ENCODE measurements at regions not wholly inside any gene's neighbourhood (a gene's known extent, or its start where the extent isn't known, plus 50 kb on each side); places are given as distances from the start of the nearest gene placed in this dataset.

DNA sequence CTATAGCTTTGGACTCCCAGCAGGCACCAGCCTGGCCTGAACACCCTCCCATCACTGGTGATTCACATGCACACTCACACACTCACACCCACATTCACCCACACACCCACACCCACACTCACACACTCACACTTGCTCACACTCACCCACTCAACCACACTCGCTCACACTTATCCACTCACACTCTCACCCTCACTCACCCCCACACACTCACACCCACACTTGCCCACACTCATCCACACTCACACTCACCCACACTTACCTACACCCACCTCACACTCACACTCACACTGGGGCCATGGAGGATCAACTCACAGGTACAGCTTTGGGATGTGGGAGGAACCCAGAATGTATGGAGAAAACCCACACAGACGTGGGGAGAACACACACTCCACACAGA is 548.2 kb upstream of the FAT1 start:
- Mint-ChIP-seq H3K4me3 (no peak overlapping the region), H3K27me3 (no peaks in the 10 kb centered on the region), H3K4me1 (ENCODE audit: low read depth in 2 of 2) (no peaks in the 10 kb centered on the region), H3K9me3 (peaks cover 0 to 1% of the 10 kb centered on the region in 2 donors), H3K27ac (no peak overlapping the region), H3K36me3 (ENCODE audit: insufficient read depth) (no peaks in the 10 kb centered on the region)
- no peak for DNase-seq
- ATAC-seq (replicated peaks), result no peak

DNA sequence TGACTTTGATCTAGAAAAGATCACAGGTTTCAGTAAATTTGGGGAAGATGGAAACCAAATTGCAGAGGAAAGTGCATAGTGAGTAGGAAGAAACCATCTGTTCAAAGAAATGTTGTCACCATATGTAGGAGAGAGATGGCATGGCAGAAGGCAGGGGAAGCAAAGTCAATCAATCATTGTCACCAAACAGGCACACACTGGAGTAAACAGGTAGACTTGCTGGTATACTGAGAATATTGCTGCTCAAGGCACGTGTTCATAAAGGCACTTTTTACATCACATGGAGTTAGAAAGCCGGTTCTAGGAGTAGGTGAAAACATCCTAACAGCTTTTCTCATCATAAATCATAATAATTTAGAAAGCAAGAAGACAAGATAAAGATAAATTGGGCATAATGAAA is 550.5 kb upstream of the FAT1 start:
- ATAC-seq (replicated peaks), result no peak
- H3K4me3 Mint-ChIP-seq, result no peak overlapping the region
- no peaks in the 10 kb centered on the region for H3K27me3 Mint-ChIP-seq
- H3K9me3 Mint-ChIP-seq, result peaks cover 0 to under 1% of the 10 kb centered on the region in 2 donors
- DNase-seq, result no peak
- H3K36me3 Mint-ChIP-seq (ENCODE audit: insufficient read depth), result no peaks in the 10 kb centered on the region
- H3K27ac Mint-ChIP-seq, result no peak overlapping the region
- no peaks in the 10 kb centered on the region for H3K4me1 Mint-ChIP-seq (ENCODE audit: low read depth in 2 of 2)

DNA sequence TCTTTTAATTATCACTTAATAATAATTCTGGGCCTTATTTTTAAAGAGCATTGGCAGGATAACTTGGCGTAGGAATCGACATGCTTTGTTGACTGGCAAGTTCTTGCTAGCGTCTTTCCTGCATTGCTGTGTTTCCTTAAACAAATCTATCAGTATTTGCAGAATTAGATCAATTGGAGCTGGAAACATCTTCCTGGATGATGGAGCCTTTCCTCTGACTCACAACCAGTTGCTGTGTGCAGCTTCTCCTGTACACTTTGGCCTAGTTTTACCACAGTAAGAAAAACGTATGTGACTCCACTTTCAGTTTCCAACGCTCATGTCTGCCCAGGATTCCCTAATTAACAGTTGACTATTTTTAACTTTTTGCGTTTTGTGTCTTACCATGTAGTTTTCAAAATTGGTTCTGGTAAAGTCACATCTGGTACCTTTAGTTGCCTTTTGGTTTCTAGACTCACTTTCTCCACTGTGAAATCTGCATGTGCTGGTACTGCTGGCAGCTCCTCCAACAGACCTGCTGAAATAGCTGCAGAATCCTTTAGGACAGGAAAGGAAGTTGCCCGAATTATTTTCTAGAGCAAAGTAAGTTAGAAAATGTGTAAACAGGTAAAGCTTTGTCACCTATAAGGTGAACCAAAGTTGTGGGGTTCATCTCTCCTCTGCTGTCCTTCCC is 553.2 kb upstream of the FAT1 start:
- Mint-ChIP-seq H3K9me3 (peaks cover 0 to 7% of the 10 kb centered on the region in 2 donors), H3K4me3 (no peak overlapping the region), H3K27me3 (no peaks in the 10 kb centered on the region), H3K36me3 (ENCODE audit: insufficient read depth) (no peaks in the 10 kb centered on the region), H3K4me1 (ENCODE audit: low read depth in 2 of 2) (no peaks in the 10 kb centered on the region), H3K27ac (no peak overlapping the region)
- DNase-seq (no peak), ATAC-seq (replicated peaks) (no peak)

DNA sequence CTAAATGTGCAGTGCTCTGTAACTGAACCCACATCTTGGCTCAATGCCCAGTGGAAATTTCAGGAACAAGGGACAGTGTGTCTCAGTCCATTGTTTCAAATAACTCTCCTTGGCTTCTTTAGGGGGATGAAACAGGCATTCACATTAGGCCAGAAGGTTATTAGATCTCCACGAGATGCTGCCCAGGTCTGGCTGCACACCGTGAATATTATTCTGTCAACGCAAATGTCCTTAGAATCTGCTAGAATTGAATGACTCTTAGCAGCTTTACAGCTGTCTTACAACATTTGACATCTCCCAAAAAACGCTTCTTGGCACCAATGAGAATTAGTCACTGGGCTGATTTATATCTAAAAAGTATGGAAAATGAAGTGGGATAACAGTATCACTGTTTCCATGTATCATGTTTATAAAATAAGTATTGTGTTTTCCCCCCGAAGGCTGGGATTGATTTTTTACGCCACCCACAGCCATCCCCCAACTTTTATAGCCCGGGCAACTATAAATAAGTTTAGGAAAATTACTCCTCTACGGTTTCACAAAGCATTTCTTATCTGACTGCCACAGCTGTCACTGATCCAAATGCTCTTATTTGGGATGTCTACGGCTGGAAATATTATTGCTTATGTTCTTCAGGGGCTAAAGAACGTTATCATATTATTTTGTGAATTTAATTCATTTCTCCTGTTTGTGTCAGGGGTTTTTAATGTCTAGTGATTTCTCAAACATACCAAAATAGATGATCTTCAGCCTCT is 559.7 kb upstream of the FAT1 start:
- H3K4me1 Mint-ChIP-seq (ENCODE audit: low read depth in 2 of 2), result no peaks in the 10 kb centered on the region
- H3K27ac Mint-ChIP-seq, result no peak overlapping the region
- H3K4me3 Mint-ChIP-seq, result no peak overlapping the region
- DNase-seq, result no peak
- no peaks in the 10 kb centered on the region for H3K36me3 Mint-ChIP-seq (ENCODE audit: insufficient read depth)
- H3K27me3 Mint-ChIP-seq, result no peaks in the 10 kb centered on the region
- no peak for ATAC-seq (replicated peaks)
- H3K9me3 Mint-ChIP-seq, result peaks cover 0 to 7% of the 10 kb centered on the region in 2 donors

DNA sequence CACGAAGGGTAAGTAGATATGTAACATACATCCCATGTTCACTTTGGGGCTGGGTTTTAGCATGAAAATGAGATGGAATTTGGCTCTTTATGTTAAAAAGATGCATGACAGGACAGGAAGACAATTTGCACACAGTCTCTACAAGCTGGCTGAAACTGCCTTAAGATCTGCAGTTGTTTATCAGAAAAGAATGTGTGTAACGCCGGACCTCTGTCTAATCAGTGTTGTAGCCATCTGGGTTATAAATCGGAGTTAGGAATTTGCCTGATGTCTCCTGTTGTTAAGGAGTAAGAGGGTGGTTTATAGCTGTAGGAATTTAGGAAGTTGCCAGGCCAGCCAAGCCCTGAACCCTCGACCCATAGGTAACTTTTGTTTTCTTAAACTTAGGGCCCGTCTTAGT is 562.9 kb upstream of the FAT1 start:
- no peak for ATAC-seq (replicated peaks)
- Mint-ChIP-seq H3K9me3 (peaks cover 5 to 6% of the 10 kb centered on the region in 2 donors), H3K4me3 (no peak overlapping the region), H3K36me3 (ENCODE audit: insufficient read depth) (no peaks in the 10 kb centered on the region), H3K4me1 (ENCODE audit: low read depth in 2 of 2) (no peaks in the 10 kb centered on the region), H3K27ac (no peak overlapping the region), H3K27me3 (no peaks in the 10 kb centered on the region)
- no peak for DNase-seq

DNA sequence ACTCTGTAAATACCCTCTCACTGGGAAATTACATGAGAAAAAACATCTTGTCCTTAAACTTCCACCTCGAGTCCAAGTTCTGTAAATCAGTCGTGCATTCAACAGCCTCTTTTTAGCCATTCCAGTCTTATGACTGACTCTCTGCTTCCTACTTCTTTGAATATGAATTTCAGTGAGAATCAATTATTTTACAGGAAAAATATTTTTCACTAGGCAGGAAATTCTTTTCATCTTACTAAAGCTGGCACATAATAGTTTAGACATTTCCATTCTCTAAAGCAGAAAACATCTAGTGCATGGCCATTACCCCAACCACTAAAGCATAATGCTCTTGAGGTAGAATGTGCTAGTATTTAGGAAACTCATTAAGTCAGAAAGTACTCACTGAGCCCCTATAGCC is 565.7 kb upstream of the FAT1 start:
- ATAC-seq (replicated peaks), result no peak
- no peak for DNase-seq
- H3K4me3 Mint-ChIP-seq, result no peak overlapping the region
- H3K36me3 Mint-ChIP-seq (ENCODE audit: insufficient read depth), result no peaks in the 10 kb centered on the region
- H3K9me3 Mint-ChIP-seq, result peaks cover 2 to 6% of the 10 kb centered on the region in 2 donors
- no peaks in the 10 kb centered on the region for H3K27me3 Mint-ChIP-seq
- no peak overlapping the region for H3K27ac Mint-ChIP-seq
- no peaks in the 10 kb centered on the region for H3K4me1 Mint-ChIP-seq (ENCODE audit: low read depth in 2 of 2)

DNA sequence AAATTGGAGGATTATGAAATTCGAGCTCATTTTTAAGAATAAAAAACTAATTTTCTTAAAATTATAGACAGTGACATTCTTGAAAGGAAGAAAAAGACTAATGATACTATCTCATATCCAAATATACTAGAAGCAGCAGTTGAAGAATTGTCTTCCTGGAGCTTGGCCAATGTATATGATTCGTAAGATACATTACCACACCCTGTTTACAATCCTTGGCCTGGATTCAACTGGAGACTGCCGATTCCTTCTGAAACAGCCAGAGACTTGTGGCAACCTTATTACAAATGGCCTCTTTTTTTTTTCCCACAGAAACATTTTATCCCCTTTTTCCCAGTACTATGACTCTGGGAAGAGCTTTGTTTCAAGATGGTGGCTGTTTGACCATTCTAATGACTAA is 571.2 kb upstream of the FAT1 start:
- Mint-ChIP-seq H3K4me1 (ENCODE audit: low read depth in 2 of 2) (no peaks in the 10 kb centered on the region), H3K36me3 (ENCODE audit: insufficient read depth) (no peaks in the 10 kb centered on the region), H3K27ac (no peak overlapping the region), H3K9me3 (peaks cover 18 to 31% of the 10 kb centered on the region in 2 donors), H3K27me3 (no peaks in the 10 kb centered on the region), H3K4me3 (no peak overlapping the region)
- no peak for DNase-seq
- no peak for ATAC-seq (replicated peaks)

DNA sequence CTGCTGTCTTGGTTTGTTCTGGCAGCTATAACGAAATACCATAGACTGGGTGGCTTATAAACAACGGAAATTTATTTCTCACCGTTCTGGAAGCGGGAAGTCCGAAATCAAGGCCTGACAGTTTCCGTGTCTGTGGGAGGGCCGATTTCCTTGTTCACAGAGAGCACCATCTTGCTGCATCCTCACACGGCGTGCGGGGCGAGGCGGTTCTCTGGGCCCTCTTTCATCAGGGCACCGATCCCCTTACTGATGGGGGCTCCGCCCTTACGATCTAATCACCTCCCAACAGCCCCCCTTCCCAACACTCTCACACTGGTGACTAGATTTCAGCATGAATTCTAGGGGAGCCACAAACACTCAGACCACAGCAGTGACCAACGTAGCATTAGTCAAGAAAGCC is 578.3 kb upstream of the FAT1 start:
- no peaks in the 10 kb centered on the region for H3K4me1 Mint-ChIP-seq (ENCODE audit: low read depth in 2 of 2)
- ATAC-seq (replicated peaks), result no peak
- H3K36me3 Mint-ChIP-seq (ENCODE audit: insufficient read depth), result no peaks in the 10 kb centered on the region
- no peaks in the 10 kb centered on the region for H3K27me3 Mint-ChIP-seq
- no peak overlapping the region for H3K4me3 Mint-ChIP-seq
- no peak for DNase-seq
- H3K9me3 Mint-ChIP-seq, result peaks cover 16 to 31% of the 10 kb centered on the region in 2 donors
- no peak overlapping the region for H3K27ac Mint-ChIP-seq

DNA sequence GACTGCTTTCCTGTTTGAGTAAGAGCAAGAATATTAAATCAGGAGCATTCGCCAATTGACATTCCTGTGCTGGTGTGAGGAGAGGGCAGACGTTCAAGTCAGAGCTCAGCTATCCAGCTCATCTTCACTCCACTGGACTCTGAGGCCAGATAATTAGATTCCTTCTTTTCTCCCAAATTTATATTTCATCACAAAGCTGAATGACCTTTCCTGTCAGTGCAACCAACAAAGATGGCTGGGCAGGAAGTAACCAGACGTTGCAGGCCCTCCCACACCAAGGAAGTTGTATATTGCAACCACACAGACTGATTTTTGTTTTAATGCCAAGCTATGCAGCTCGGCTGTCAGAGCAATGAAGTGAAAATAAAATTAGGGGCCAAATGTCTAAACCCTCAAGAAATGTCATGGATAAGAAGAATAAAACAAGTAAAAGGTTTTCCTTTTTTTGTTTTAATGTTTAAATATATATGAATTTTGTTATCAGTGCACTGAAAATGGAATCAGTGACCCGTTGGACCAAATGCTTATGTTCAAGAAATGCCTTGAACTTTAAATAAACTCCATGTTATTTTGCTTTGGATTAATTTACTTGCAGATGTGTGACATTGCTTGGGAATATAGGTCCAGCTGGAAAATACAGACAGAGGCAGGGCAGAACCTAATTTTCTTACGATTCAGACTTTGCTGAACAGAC is 578.9 kb upstream of the FAT1 start:
- Mint-ChIP-seq H3K4me1 (ENCODE audit: low read depth in 2 of 2) (no peaks in the 10 kb centered on the region), H3K9me3 (peaks cover 12 to 25% of the 10 kb centered on the region in 2 donors), H3K27me3 (no peaks in the 10 kb centered on the region), H3K27ac (no peak overlapping the region), H3K36me3 (ENCODE audit: insufficient read depth) (no peaks in the 10 kb centered on the region), H3K4me3 (no peak overlapping the region)
- DNase-seq (no peak), ATAC-seq (replicated peaks) (no peak)

DNA sequence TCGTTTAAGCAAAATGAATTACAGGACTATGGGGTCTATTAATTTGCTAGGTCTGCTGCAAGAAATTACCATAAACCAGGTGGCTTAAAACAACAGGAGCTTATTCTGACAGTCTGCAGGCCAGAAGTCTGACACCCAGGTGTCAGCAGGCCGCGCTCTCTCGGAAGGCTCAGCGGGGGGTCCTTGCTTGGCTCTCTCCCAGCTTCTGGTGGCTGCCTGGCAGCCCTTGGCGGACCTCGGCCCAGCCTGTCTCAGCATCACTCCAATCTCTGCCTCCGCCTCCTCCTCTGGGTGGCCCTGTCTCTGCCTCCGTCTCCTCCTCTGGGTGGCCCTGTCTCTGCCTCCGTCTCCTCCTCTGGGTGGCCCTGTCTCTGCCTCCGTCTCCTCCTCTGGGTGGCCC is 580.5 kb upstream of the FAT1 start:
- Mint-ChIP-seq H3K27me3 (no peaks in the 10 kb centered on the region), H3K4me1 (ENCODE audit: low read depth in 2 of 2) (no peaks in the 10 kb centered on the region), H3K27ac (no peak overlapping the region), H3K36me3 (ENCODE audit: insufficient read depth) (no peaks in the 10 kb centered on the region), H3K9me3 (peaks cover 4 to 19% of the 10 kb centered on the region in 2 donors), H3K4me3 (no peak overlapping the region)
- ATAC-seq (replicated peaks) (no peak), DNase-seq (no peak)

DNA sequence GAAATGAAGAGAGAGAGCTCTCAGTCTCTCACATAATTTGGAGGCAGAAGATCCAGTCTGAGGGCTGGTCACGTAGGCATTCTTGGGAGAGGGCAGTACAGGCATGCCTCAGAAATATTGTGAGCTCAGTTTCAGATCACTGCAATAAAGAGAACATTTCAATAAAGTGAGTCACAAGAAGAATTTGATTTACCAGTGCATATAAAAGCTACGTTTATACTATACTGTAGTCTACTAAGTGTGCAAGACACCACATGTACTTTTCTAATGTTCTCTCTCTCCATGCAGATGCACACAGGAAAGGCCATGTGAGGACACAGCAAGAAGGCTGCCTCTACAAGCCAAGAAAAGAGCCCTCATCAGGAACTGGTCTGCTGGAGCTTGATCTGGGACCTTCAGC is 583.5 kb upstream of the FAT1 start:
- no peak for DNase-seq
- no peak for ATAC-seq (replicated peaks)
- no peaks in the 10 kb centered on the region for H3K4me1 Mint-ChIP-seq (ENCODE audit: low read depth in 2 of 2)
- no peak overlapping the region for H3K4me3 Mint-ChIP-seq
- no peaks in the 10 kb centered on the region for H3K27me3 Mint-ChIP-seq
- no peak overlapping the region for H3K27ac Mint-ChIP-seq
- no peaks in the 10 kb centered on the region for H3K36me3 Mint-ChIP-seq (ENCODE audit: insufficient read depth)
- H3K9me3 Mint-ChIP-seq, result peaks cover 9 to 21% of the 10 kb centered on the region in 2 donors

DNA sequence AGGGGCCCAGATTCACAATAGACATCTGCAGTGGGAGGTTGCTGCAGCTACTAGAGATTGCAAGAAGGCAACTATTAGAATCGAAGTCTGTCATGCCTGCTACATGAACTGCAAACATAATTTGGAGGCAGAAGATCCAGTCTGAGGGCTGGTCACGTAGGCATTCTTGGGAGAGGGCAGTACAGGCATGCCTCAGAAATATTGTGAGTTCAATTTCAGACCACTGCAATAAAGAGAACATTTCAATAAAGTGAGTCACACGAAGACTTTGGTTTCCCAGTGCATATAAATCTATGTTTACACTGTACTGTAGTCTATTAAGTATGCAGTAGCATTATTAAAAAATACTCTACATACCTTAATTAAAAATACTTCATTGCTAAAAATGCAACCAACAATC is 585.8 kb upstream of the FAT1 start:
- no peaks in the 10 kb centered on the region for H3K27me3 Mint-ChIP-seq
- DNase-seq (no peak), ATAC-seq (replicated peaks) (no peak)
- no peak overlapping the region for H3K4me3 Mint-ChIP-seq
- H3K27ac Mint-ChIP-seq, result no peak overlapping the region
- H3K36me3 Mint-ChIP-seq (ENCODE audit: insufficient read depth), result no peaks in the 10 kb centered on the region
- no peaks in the 10 kb centered on the region for H3K4me1 Mint-ChIP-seq (ENCODE audit: low read depth in 2 of 2)
- peaks cover 8 to 30% of the 10 kb centered on the region in 2 donors for H3K9me3 Mint-ChIP-seq

DNA sequence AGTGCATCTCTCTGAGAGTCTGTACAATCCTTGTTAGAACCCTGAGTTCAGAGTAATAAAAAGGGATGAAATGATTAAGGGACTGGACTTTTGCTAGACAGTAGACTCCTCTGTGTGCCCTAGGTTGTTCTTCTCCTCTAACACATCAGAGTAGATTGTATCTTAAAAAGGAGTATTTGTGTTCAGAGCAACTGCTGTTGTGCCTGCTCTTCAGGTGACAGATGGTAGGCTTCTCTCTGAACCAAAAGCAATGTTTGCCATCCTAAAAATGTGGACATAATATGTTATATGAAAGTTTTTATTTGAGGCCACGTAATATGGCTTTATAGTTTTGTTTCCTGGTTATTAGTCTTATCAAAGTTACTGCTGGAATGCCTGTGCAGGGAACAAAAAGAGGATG is 588.6 kb upstream of the FAT1 start:
- Mint-ChIP-seq H3K36me3 (ENCODE audit: insufficient read depth) (no peaks in the 10 kb centered on the region), H3K4me3 (no peak overlapping the region), H3K9me3 (peaks cover 7 to 25% of the 10 kb centered on the region in 2 donors), H3K27me3 (no peaks in the 10 kb centered on the region), H3K4me1 (ENCODE audit: low read depth in 2 of 2) (no peaks in the 10 kb centered on the region), H3K27ac (no peak overlapping the region)
- no peak for DNase-seq
- ATAC-seq (replicated peaks), result no peak

DNA sequence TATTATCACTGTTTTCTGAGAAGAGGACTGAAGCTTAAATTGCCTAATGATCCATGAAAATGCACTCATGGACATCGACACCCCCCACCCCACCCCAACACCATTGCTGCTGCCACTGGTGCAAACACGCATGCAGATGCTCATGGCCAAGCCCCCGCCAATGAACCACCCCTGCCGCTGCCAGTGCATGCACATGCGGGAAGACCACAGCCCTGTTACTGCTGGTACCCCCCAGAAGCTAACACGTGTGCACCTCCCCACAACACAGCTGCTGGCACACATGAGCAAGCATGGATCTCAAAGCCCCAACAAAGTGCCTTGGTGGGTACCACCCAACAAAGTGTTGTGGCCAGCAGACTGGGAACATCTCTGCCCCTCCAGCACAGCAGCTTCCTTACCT is 594.1 kb upstream of the FAT1 start:
- Mint-ChIP-seq H3K36me3 (ENCODE audit: insufficient read depth) (no peaks in the 10 kb centered on the region), H3K27ac (no peak overlapping the region), H3K4me1 (ENCODE audit: low read depth in 2 of 2) (no peaks in the 10 kb centered on the region), H3K9me3 (peaks cover 9 to 29% of the 10 kb centered on the region in 2 donors), H3K27me3 (no peaks in the 10 kb centered on the region), H3K4me3 (no peak overlapping the region)
- DNase-seq (no peak), ATAC-seq (replicated peaks) (no peak)
